ENCODE measurements at regions not wholly inside any gene's neighbourhood (a gene's known extent, or its start where the extent isn't known, plus 50 kb on each side); places are given as distances from the start of the nearest gene placed in this dataset.

- no peak for DNase-seq (ENCODE audit: low read depth)
- H3K4me3 ChIP-seq (ENCODE audit: low read length): no peak overlapping the region
- no peak for TF ChIP-seq CTCF (conservative IDR thresholded peaks at IDR 0.05; ENCODE audit: low read length)
Observed at GRCh38 chr4:16382571-16382970, 156.3 kb upstream of the TAPT1 start.

GRCh38 chr4:16377887-16378286 lies 151.6 kb upstream of the TAPT1 start:
- H3K4me3 ChIP-seq (ENCODE audit: low read length): no peak overlapping the region
- TF ChIP-seq CTCF (conservative IDR thresholded peaks at IDR 0.05; ENCODE audit: low read length): no peak
- DNase-seq (ENCODE audit: low read depth): no peak

GRCh38 chr4:16365036-16365569 lies 138.8 kb upstream of the TAPT1 start:
- H3K4me3 ChIP-seq (ENCODE audit: low read length): no peak overlapping the region
- no peak for DNase-seq (ENCODE audit: low read depth)
- no peak for TF ChIP-seq CTCF (conservative IDR thresholded peaks at IDR 0.05; ENCODE audit: low read length)

GRCh38 chr4:16360694-16361262 lies 134.5 kb upstream of the TAPT1 start:
- TF ChIP-seq CTCF (conservative IDR thresholded peaks at IDR 0.05; ENCODE audit: low read length): no peak
- DNase-seq (ENCODE audit: low read depth): no peak
- no peak overlapping the region for H3K4me3 ChIP-seq (ENCODE audit: low read length)

GRCh38 chr4:16353165-16353564 lies 126.9 kb upstream of the TAPT1 start:
- no peak overlapping the region for H3K4me3 ChIP-seq (ENCODE audit: low read length)
- no peak for DNase-seq (ENCODE audit: low read depth)
- no peak for TF ChIP-seq CTCF (conservative IDR thresholded peaks at IDR 0.05; ENCODE audit: low read length)

GRCh38 chr4:16351161-16351560 lies 124.9 kb upstream of the TAPT1 start:
- no peak overlapping the region for H3K4me3 ChIP-seq (ENCODE audit: low read length)
- DNase-seq (ENCODE audit: low read depth): no peak
- no peak for TF ChIP-seq CTCF (conservative IDR thresholded peaks at IDR 0.05; ENCODE audit: low read length)

- no peak for DNase-seq (ENCODE audit: low read depth)
- no peak for TF ChIP-seq CTCF (conservative IDR thresholded peaks at IDR 0.05; ENCODE audit: low read length)
- H3K4me3 ChIP-seq (ENCODE audit: low read length): no peak overlapping the region
Observed at GRCh38 chr4:16344853-16345252, 118.6 kb upstream of the TAPT1 start.
